IMR-90 (cell line): ENCODE measurements at regions not wholly inside any gene's neighbourhood (a gene's known extent, or its start where the extent isn't known, plus 50 kb on each side); places are given as distances from the start of the nearest gene placed in this dataset.

Experiments
- ATAC-seq: fragments of 200-7000 bp; cut with Tn5 transposase; 2 replicates; pipeline ENCODE4 v1.9.1; 2020; ENCODE audit warnings: low read depth, mild to moderate bottlenecking, moderate library complexity
- BruUV-seq: library from RNA; stranded (reverse); fragments of 400-500 nt; replicated peaks from 2 replicates; lab custom pipeline; 2021; lab: Mats Ljungman, UMichigan
- CTCF ChIA-PET: fragments of 300-600 bp; formaldehyde crosslinking; extraction: SDS; loops from one replicate; lab custom pipeline; 2021; ENCODE audit warnings: antibody characterized with exemption; lab: Yijun Ruan, JAX
- POLR2A ChIA-PET: fragments of 300-600 bp; sonication (Branson Sonifier 250); formaldehyde crosslinking; loops from one replicate; lab custom pipeline; 2022; ENCODE audit warnings: antibody characterized with exemption; ENCODE audit not compliant: unreplicated experiment; lab: Charles Lee
- DNase-seq: peaks from one replicate; pipeline ENCODE4 v3.0.0; 2013
- H2AFZ ChIP-seq: replicated peaks from 2 replicates; pipeline ENCODE3; 2013; ENCODE audit warnings: low read length, mild to moderate bottlenecking; ENCODE audit not compliant: poor library complexity
- H2AK5ac ChIP-seq: 2 replicates; pipeline ENCODE4 v1.6.1; 2013; ENCODE audit warnings: low read depth, low read length, inconsistent platforms
- H2AK9ac ChIP-seq: replicated peaks from 2 replicates; pipeline ENCODE3; 2013; ENCODE audit warnings: mild to moderate bottlenecking, low read depth, low read length, moderate library complexity; ENCODE audit not compliant: poor library complexity
- H2BK120ac ChIP-seq: 2 replicates; pipeline ENCODE4 v1.6.1; 2013; ENCODE audit warnings: low read depth, low read length, inconsistent platforms
- H2BK15ac ChIP-seq: 3 replicates; pipeline ENCODE4 v1.6.1; 2013; ENCODE audit warnings: low read depth, low read length, inconsistent platforms
- H2BK20ac ChIP-seq: 2 replicates; pipeline ENCODE4 v1.6.1; 2013; ENCODE audit warnings: low read depth, mild to moderate bottlenecking, inconsistent platforms, low read length, moderate library complexity
- H2BK5ac ChIP-seq: 2 replicates; pipeline ENCODE4 v1.6.1; 2013; ENCODE audit warnings: mild to moderate bottlenecking, low read depth, low read length, inconsistent platforms; ENCODE audit not compliant: poor library complexity, severe bottlenecking
- H3K14ac ChIP-seq: replicated peaks from 2 replicates; pipeline ENCODE4 v1.6.1; 2013; ENCODE audit warnings: low read depth, low read length, inconsistent platforms
- H3K18ac ChIP-seq: 2 replicates; pipeline ENCODE4 v1.6.1; 2013; ENCODE audit warnings: low read depth, low read length, control low read depth
- H3K23ac ChIP-seq: 2 replicates; pipeline ENCODE4 v1.6.1; 2013; ENCODE audit warnings: low read depth, low read length, inconsistent platforms
- H3K27ac ChIP-seq: 2 replicates; pipeline ENCODE4 v1.5.1; 2013; ENCODE audit warnings: mild to moderate bottlenecking, control low read depth, low read length; ENCODE audit not compliant: insufficient read depth
- H3K27me3 ChIP-seq: 2 replicates; pipeline ENCODE4 v1.6.1; 2013; ENCODE audit warnings: low read length; ENCODE audit not compliant: control insufficient read depth, insufficient read depth
- H3K36me3 ChIP-seq: 2 replicates; pipeline ENCODE4 v1.6.1; 2013; ENCODE audit warnings: low read length, mixed read lengths; ENCODE audit not compliant: control insufficient read depth, insufficient read depth
- H3K4ac ChIP-seq: 2 replicates; pipeline ENCODE4 v1.6.1; 2013; ENCODE audit warnings: low read depth, low read length, inconsistent platforms
- H3K4me1 ChIP-seq: 2 replicates; pipeline ENCODE4 v1.6.1; 2013; ENCODE audit warnings: low read length, mixed read lengths; ENCODE audit not compliant: control insufficient read depth, insufficient read depth
- H3K4me2 ChIP-seq: 2 replicates; pipeline ENCODE4 v1.6.1; 2013; ENCODE audit warnings: low read depth, mild to moderate bottlenecking, control low read depth, low read length, moderate library complexity
- H3K4me3 ChIP-seq: 2 replicates; pipeline ENCODE4 v1.5.1; 2013; ENCODE audit warnings: low read depth, mild to moderate bottlenecking, control low read depth, low read length, moderate library complexity; ENCODE audit not compliant: insufficient read depth
- H3K56ac ChIP-seq: 2 replicates; pipeline ENCODE4 v1.6.1; 2013; ENCODE audit warnings: low read length, inconsistent platforms; ENCODE audit not compliant: insufficient read depth; ENCODE audit errors: extremely low read depth
- H3K79me1 ChIP-seq, 2 experiments: 2 replicates each; pipeline ENCODE4 v1.6.1; 2013; ENCODE audit warnings: low read length in 2 of 2, inconsistent platforms in 1 of 2, low read depth in 1 of 2
- H3K9ac ChIP-seq: 2 replicates; pipeline ENCODE4 v1.6.1; 2013; ENCODE audit warnings: low read depth, low read length, control low read depth
- H3K9me1 ChIP-seq: 2 replicates; pipeline ENCODE4 v1.6.1; 2013; ENCODE audit warnings: low read length, inconsistent platforms; ENCODE audit not compliant: insufficient read depth
- H3K9me3 ChIP-seq: 2 replicates; pipeline ENCODE4 v1.6.1; 2013; ENCODE audit warnings: low read length; ENCODE audit not compliant: control insufficient read depth, insufficient read depth
- H4K20me1 ChIP-seq: 2 replicates; pipeline ENCODE4 v1.6.1; 2013; ENCODE audit warnings: low read length, inconsistent platforms; ENCODE audit not compliant: insufficient read depth
- H4K5ac ChIP-seq: 2 replicates; pipeline ENCODE4 v1.6.1; 2013; ENCODE audit warnings: mild to moderate bottlenecking, low read depth, low read length, control low read depth
- H4K8ac ChIP-seq, 2 experiments: 2 replicates each; pipeline ENCODE4 v1.6.1; 2013; ENCODE audit warnings: low read depth in 2 of 2, low read length in 2 of 2, control low read depth in 1 of 2, inconsistent platforms in 1 of 2
- H4K91ac ChIP-seq: 2 replicates; pipeline ENCODE4 v1.6.1; 2013; ENCODE audit warnings: low read depth, low read length, inconsistent platforms; ENCODE audit not compliant: insufficient read depth
- BHLHE40 ChIP-seq: fragments of 150-350 bp; IDR thresholded peaks from 2 replicates; pipeline ENCODE4 v1.6.1; 2016; ENCODE audit warnings: mild to moderate bottlenecking, low read depth, low read length
- FOS ChIP-seq: fragments of 150-350 bp; IDR thresholded peaks from 2 replicates; pipeline ENCODE4 v1.6.1; 2016; ENCODE audit warnings: low read depth, low read length
- MAFK ChIP-seq: IDR thresholded peaks from 2 replicates; pipeline ENCODE4 v1.6.1; 2012; ENCODE audit warnings: low read depth, low read length, improper control_type of control experiment
- MXI1 ChIP-seq: IDR thresholded peaks from 2 replicates; pipeline ENCODE4 v1.6.1; 2012; ENCODE audit warnings: low read depth, mild to moderate bottlenecking, low read length, moderate library complexity, borderline replicate concordance
- SMC3 ChIP-seq: fragments of 150-350 bp; IDR thresholded peaks from 2 replicates; pipeline ENCODE4 v1.6.1; 2016; ENCODE audit warnings: low read depth, mild to moderate bottlenecking, antibody characterized with exemption, low read length, moderate library complexity
- dilution Hi-C: fragments of 300-500 bp; cut with HindIII; formaldehyde crosslinking; loops from one replicate; pipeline ENCODE4 v1.14.3; 2018; ENCODE audit warnings: low sequenced_read_pairs; ENCODE audit not compliant: unreplicated experiment
- in situ Hi-C: fragments of 300-500 bp; cut with MboI; formaldehyde crosslinking; loops from 3 replicates; pipeline ENCODE4 v1.14.3; 2019; ENCODE audit warnings: low sequenced_read_pairs, inconsistent platforms, mixed read lengths
- intact Hi-C: fragments of 100-400 bp; cut with micrococcal nuclease; formaldehyde crosslinking; loops from 2 replicates; pipeline ENCODE4 v1.10.0; 2022

GRCh38 chr6:98335594-98335993 is 498.8 kb upstream of the POU3F2 start:
- ChIA-PET POLR2A (no interaction called here), CTCF (interaction anchor here (0.6 kb wide), 1 partner anchor 1659 kb away, joined by 3 read pairs; no protein-coding TSS in a partner anchor)
- ATAC-seq (no peak), DNase-seq (no peak)
- Histone ChIP-seq H2BK20ac (no peak overlapping the region), H3K36me3 (no peaks in the 10 kb centered on the region), H3K4me2 (no peak overlapping the region), H3K14ac (no peak overlapping the region), H3K4me1 (no peaks in the 10 kb centered on the region), H2BK120ac (no peak overlapping the region), H2AK9ac (no peak overlapping the region), H3K23ac (no peak overlapping the region), H2AFZ (no peak overlapping the region), H3K79me1 (no peaks in the 10 kb centered on the region), H3K27me3 (no peaks in the 10 kb centered on the region), H2BK15ac (no peak overlapping the region), H3K4me3 (no peak overlapping the region), H4K5ac (no peak overlapping the region), H4K20me1 (no peaks in the 10 kb centered on the region), H2AK5ac (no peak overlapping the region), H3K18ac (no peak overlapping the region), H4K8ac (no peak overlapping the region), H3K9me1 (no peaks in the 10 kb centered on the region), H3K27ac (no peak overlapping the region), H4K91ac (no peak overlapping the region), H3K9me3 (peaks cover 6% of the 10 kb centered on the region; the same call in 1 of the 2 replicates), H3K4ac (no peak overlapping the region), H3K56ac (no peak overlapping the region), H3K9ac (no peak overlapping the region), H2BK5ac (no peak overlapping the region)
- in situ Hi-C loops (no loop called here), dilution Hi-C loops (no loop called here), intact Hi-C loops (no loop called here)
- no TSS peak for BruUV-seq
- TF ChIP-seq MXI1 (no peak), MAFK (no peak), SMC3 (no peak), FOS (no peak), BHLHE40 (no peak)
